Lower lobe of right lung (tissue), 2 donors: ENCODE measurements at regions not wholly inside any gene's neighbourhood (a gene's known extent, or its start where the extent isn't known, plus 50 kb on each side); places are given as distances from the start of the nearest gene placed in this dataset.

ENCODE experiments used
- ATAC-seq, 2 donors: fragments of 200-7000 bp; cut with Tn5 transposase; one replicate each; pipeline ENCODE4 v1.9.1; 2020 to 2022; ENCODE audit warnings: mild to moderate bottlenecking in 2 of 2, moderate library complexity in 2 of 2
- DNase-seq: peaks from one replicate; pipeline ENCODE4 v3.0.0-alpha.2; 2020
- H3K27ac ChIP-seq: fragments of 200-600 bp; one replicate; pipeline ENCODE4 v1.8.0; 2022
- H3K27me3 ChIP-seq: fragments of 200-600 bp; one replicate; pipeline ENCODE4 v1.8.0; 2022; ENCODE audit warnings: low read depth
- H3K36me3 ChIP-seq: fragments of 200-600 bp; one replicate; pipeline ENCODE4 v1.8.0; 2022; ENCODE audit warnings: mild to moderate bottlenecking
- H3K4me1 ChIP-seq: fragments of 200-600 bp; one replicate; pipeline ENCODE4 v1.8.0; 2022
- H3K4me3 ChIP-seq: fragments of 200-600 bp; one replicate; pipeline ENCODE4 v1.8.0; 2022; ENCODE audit warnings: mild to moderate bottlenecking
- H3K9me3 ChIP-seq: fragments of 200-600 bp; one replicate; pipeline ENCODE4 v1.8.0; 2022
- intact Hi-C: fragments of 100-400 bp; cut with DNase I; formaldehyde crosslinking; loops from one replicate; pipeline ENCODE4 v1.11.0; 2022
- TF ChIP-seq, protein P1 (sequence below): fragments of 200-600 bp; IDR thresholded peaks from one replicate; pipeline ENCODE4 v1.8.0; 2022; ENCODE audit warnings: antibody characterized with exemption, mild to moderate bottlenecking
- donor health status: DM: no; HTN: yes; CAD: no; lungs with severe emphysema.

DNA sequence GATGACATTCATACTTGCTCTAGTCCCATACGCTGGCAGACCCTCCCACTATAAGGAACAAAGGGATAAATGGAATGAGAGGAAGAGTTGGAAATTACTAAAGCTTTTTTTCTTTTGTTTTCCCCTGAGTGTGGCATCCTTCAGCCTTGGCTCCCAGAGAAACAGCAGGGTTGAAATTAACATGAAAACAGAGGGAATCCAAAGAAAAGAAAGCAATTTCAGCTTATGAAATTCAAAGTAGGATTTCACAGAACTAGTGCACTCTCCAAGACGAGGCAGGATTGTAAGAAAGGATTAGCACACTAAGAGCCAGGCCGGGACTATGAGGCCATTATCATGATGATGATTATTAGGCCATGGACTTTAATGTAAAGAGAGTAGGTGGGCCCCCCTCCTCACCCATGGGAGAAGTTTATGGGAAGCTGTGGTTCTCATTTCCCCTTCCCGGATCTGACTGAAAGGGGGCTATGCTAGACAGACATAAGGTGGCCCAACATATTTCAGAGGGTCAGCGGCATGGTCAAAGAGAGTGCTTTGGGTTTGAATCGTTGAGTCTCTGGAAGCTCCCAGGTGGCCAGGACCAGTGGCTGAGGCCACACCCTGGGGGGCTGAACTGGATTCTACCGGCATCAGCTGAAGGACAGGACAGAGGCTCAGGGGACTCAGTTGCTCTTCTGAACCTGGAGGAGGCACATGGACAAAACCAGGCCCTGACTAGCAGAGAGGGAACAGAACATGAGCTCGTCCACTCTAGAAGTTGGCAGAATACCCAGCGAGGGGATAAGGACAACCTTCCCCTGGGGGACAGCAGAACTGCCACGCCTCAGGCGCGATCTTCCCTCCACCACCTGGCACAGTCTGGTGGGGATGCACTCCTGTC, 100.1 kb upstream of the ARL4C start:
- Histone ChIP-seq H3K9me3 (no peaks in the 10 kb centered on the region), H3K27ac (no peak overlapping the region), H3K36me3 (no peaks in the 10 kb centered on the region), H3K4me3 (no peak overlapping the region), H3K27me3 (no peaks in the 10 kb centered on the region), H3K4me1 (no peaks in the 10 kb centered on the region)
- intact Hi-C loops: no loop called here
- TF ChIP-seq, protein P1, sequence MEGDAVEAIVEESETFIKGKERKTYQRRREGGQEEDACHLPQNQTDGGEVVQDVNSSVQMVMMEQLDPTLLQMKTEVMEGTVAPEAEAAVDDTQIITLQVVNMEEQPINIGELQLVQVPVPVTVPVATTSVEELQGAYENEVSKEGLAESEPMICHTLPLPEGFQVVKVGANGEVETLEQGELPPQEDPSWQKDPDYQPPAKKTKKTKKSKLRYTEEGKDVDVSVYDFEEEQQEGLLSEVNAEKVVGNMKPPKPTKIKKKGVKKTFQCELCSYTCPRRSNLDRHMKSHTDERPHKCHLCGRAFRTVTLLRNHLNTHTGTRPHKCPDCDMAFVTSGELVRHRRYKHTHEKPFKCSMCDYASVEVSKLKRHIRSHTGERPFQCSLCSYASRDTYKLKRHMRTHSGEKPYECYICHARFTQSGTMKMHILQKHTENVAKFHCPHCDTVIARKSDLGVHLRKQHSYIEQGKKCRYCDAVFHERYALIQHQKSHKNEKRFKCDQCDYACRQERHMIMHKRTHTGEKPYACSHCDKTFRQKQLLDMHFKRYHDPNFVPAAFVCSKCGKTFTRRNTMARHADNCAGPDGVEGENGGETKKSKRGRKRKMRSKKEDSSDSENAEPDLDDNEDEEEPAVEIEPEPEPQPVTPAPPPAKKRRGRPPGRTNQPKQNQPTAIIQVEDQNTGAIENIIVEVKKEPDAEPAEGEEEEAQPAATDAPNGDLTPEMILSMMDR: no peak
- ATAC-seq (no peak), DNase-seq (no peak)

DNA sequence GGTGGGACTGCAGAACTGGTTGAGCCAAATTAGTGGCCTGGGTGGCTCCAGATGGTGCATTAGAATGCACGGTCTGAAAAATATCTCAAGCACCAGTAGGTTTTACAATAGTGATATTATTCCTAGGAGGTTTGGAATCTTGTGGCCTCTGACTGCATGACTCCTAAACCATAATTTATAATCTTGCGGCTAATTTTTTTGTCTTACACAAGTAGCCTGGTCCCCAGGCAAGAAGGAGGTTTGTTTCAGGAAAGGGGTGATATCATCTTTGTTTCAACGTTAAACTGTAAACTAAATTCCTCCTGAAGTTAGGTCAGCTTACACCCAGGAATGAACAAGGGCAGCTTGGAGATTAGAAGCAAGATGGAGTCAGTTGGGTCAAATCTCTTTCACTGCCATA, 98.9 kb upstream of the ARL4C start:
- no peak overlapping the region for H3K27ac ChIP-seq

DNA sequence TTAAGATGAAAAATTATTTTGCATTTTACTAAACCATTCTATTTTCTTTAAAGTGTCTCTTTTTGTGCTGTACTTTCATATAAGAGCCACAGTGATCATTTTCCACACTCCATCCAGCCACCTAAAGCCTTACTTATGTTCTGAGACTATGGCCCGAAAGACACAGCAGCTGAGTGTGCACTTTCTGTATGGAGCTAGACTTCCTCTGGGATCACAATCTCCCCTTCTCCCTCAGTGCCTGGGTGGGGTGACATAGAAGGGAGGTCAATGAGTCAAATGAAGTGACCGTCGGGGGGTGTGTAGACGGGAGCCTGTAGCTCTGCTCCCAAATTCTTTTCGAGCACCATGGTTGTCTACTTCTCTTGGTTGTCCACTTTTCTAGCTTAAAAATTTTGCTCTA, 97.8 kb upstream of the ARL4C start:
- H3K27me3 ChIP-seq: no peaks in the 10 kb centered on the region
- H3K36me3 ChIP-seq: no peaks in the 10 kb centered on the region
- TF ChIP-seq, protein P1: no peak
- no peak for DNase-seq
- no peak overlapping the region for H3K27ac ChIP-seq
- intact Hi-C loops: no loop called here
- no peaks in the 10 kb centered on the region for H3K9me3 ChIP-seq
- no peak for ATAC-seq
- H3K4me3 ChIP-seq: no peak overlapping the region
- no peaks in the 10 kb centered on the region for H3K4me1 ChIP-seq

More for the DNA sequence above, 98.9 kb upstream of the ARL4C start:
- no peaks in the 10 kb centered on the region for H3K36me3 ChIP-seq
- ATAC-seq: no peak
- intact Hi-C loops: no loop called here
- no peak overlapping the region for H3K4me3 ChIP-seq
- no peaks in the 10 kb centered on the region for H3K27me3 ChIP-seq
- no peaks in the 10 kb centered on the region for H3K9me3 ChIP-seq
- DNase-seq: no peak
- no peaks in the 10 kb centered on the region for H3K4me1 ChIP-seq
- TF ChIP-seq, protein P1: no peak

DNA sequence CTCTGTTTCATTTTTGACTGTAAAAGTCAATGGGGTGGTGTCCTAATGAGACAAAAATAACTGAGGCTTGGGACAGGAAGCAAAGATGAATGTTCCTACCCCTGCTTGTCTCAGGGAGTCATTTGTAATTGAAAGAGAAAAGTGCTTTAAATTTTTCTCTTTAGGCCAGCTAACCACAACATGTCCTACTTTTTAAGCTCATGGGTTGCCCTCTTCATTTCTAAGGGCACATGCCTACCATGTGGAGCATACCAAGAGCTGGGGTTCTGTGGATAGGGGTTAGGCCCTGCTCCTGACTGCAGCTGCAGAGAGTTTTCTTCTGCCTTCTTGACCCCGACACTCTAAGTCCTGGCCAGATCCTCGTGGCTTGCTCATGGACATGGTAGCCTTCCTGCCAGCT, 96.8 kb upstream of the ARL4C start:
- TF ChIP-seq, protein P1: no peak
- H3K9me3 ChIP-seq: no peaks in the 10 kb centered on the region
- no peaks in the 10 kb centered on the region for H3K4me1 ChIP-seq
- H3K4me3 ChIP-seq: no peak overlapping the region
- intact Hi-C loops: no loop called here
- H3K36me3 ChIP-seq: no peaks in the 10 kb centered on the region
- no peak overlapping the region for H3K27ac ChIP-seq
- DNase-seq: no peak
- no peak for ATAC-seq
- H3K27me3 ChIP-seq: no peaks in the 10 kb centered on the region

DNA sequence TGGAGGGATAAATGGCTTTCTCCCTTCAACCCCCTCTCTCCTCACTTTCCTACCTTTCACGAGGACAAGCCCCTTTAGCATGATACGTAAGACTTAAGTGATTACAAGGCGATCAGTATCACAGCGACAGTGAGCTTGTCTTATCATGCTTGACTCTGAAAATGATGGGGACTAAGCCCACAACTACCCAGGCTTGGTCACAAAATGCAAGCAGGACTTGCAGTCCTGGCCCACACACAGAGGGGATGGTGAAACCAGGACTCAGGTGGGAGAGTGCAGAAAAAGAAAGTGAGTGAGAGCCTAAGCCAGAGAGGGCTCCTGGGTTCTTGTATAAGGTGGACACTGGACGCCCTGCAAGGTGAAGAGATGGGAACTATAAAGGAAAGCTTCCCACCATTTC, 95.7 kb upstream of the ARL4C start:
- H3K4me1 ChIP-seq: no peaks in the 10 kb centered on the region
- H3K27me3 ChIP-seq: no peaks in the 10 kb centered on the region
- DNase-seq (no peak), ATAC-seq (no peak)
- no peak overlapping the region for H3K4me3 ChIP-seq
- TF ChIP-seq, protein P1: no peak
- no peaks in the 10 kb centered on the region for H3K36me3 ChIP-seq
- intact Hi-C loops: no loop called here
- H3K9me3 ChIP-seq: no peaks in the 10 kb centered on the region
- H3K27ac ChIP-seq: no peak overlapping the region
